DOHH2 (cell line): ENCODE measurements at regions not wholly inside any gene's neighbourhood (a gene's known extent, or its start where the extent isn't known, plus 50 kb on each side); places are given as distances from the start of the nearest gene placed in this dataset.

Experiments
- H3F3A ChIP-seq: fragments of 200-600 bp; sonication (generic), shearing (Covaris generic); 2 replicates; pipeline ENCODE4 v1.6.0; 2016; ENCODE audit warnings: antibody characterized with exemption, mild to moderate bottlenecking; ENCODE audit not compliant: control insufficient read depth, insufficient read depth
- H3K27ac ChIP-seq: fragments of 200-600 bp; sonication (generic); 2 replicates; pipeline ENCODE4 v1.5.1; 2014; ENCODE audit warnings: low read depth, mild to moderate bottlenecking, low read length, moderate library complexity
- H3K27me3 ChIP-seq: fragments of 200-600 bp; sonication (generic); 2 replicates; pipeline ENCODE4 v1.6.1; 2014; ENCODE audit warnings: mild to moderate bottlenecking, low read length, mixed read lengths; ENCODE audit not compliant: control insufficient read depth
- H3K36me3 ChIP-seq: fragments of 200-600 bp; sonication (generic); 2 replicates; pipeline ENCODE4 v1.6.1; 2014; ENCODE audit warnings: mild to moderate bottlenecking, low read length, moderate library complexity, mixed read lengths; ENCODE audit not compliant: control insufficient read depth
- H3K4me1 ChIP-seq: fragments of 200-600 bp; sonication (generic); 2 replicates; pipeline ENCODE4 v1.6.1; 2014; ENCODE audit warnings: mild to moderate bottlenecking, low read length, mixed read lengths; ENCODE audit not compliant: control insufficient read depth
- H3K4me2 ChIP-seq: fragments of 200-600 bp; sonication (generic); 2 replicates; pipeline ENCODE4 v1.6.0; 2014; ENCODE audit warnings: mild to moderate bottlenecking, low read length, moderate library complexity
- H3K4me3 ChIP-seq: fragments of 200-600 bp; sonication (generic); 2 replicates; pipeline ENCODE4 v1.5.1; 2014; ENCODE audit warnings: mild to moderate bottlenecking, low read length, mixed read lengths
- H3K79me2 ChIP-seq: fragments of 200-600 bp; sonication (generic); 2 replicates; pipeline ENCODE4 v1.6.1; 2014; ENCODE audit warnings: mild to moderate bottlenecking, low read length, mixed read lengths; ENCODE audit not compliant: control insufficient read depth
- H3K9me2 ChIP-seq: fragments of 200-600 bp; sonication (generic); replicated peaks from 2 replicates; pipeline ENCODE4 v1.6.1; 2014; ENCODE audit warnings: mild to moderate bottlenecking, low read length, mixed read lengths; ENCODE audit not compliant: control insufficient read depth
- H3K9me3 ChIP-seq: fragments of 200-600 bp; sonication (generic); 2 replicates; pipeline ENCODE4 v1.6.1; 2014; ENCODE audit warnings: antibody characterized with exemption, low read length, mixed read lengths; ENCODE audit not compliant: control insufficient read depth, insufficient read depth
- H4K20me1 ChIP-seq: fragments of 200-600 bp; sonication (generic); 2 replicates; pipeline ENCODE4 v1.6.0; 2014; ENCODE audit warnings: low read depth, mild to moderate bottlenecking, antibody characterized with exemption, low read length, moderate library complexity; ENCODE audit not compliant: control insufficient read depth, insufficient read depth
- EZH2phosphoT487 ChIP-seq: fragments of 200-600 bp; sonication (generic); IDR thresholded peaks from 2 replicates; pipeline ENCODE4 v1.6.1; 2017; ENCODE audit warnings: borderline replicate concordance, mild to moderate bottlenecking, antibody characterized with exemption, low read length, moderate library complexity, mixed read lengths
- TF ChIP-seq, protein P1 (sequence below): fragments of 200-600 bp; sonication (generic); IDR thresholded peaks from one replicate; pipeline ENCODE4 v1.5.1; 2014; ENCODE audit warnings: antibody characterized with exemption, mild to moderate bottlenecking, low read depth, low read length; ENCODE audit not compliant: poor library complexity, severe bottlenecking

DNA sequence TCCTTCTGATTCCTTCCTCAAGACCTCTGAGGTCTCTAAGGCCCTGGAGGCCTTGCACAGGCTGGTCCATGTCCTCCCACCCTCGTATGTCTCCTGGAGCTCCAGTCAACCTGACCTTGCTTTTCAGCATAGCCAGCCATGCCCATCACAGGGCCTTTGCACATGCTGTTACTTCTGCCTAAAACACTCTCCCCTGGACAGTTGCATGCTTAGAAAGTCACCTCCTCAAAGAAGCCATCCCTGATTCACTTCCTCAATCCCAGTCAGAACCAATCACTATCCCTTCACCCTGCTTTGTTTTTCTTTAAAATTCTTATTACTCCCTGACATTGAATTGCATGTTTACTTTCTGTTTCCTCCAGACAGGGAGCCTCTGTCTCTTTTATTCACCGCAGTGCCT, 322.1 kb upstream of the CCL2 start:
- Histone ChIP-seq H3K27me3 (no peaks in the 10 kb centered on the region), H4K20me1 (no peaks in the 10 kb centered on the region), H3K9me3 (no peaks in the 10 kb centered on the region), H3K36me3 (no peaks in the 10 kb centered on the region), H3K27ac (no peak overlapping the region), H3F3A (no peaks in the 10 kb centered on the region), H3K4me3 (no peak overlapping the region), H3K4me2 (no peak overlapping the region), H3K9me2 (no peaks in the 10 kb centered on the region), H3K79me2 (no peaks in the 10 kb centered on the region), H3K4me1 (no peaks in the 10 kb centered on the region)
- TF ChIP-seq, protein P1, sequence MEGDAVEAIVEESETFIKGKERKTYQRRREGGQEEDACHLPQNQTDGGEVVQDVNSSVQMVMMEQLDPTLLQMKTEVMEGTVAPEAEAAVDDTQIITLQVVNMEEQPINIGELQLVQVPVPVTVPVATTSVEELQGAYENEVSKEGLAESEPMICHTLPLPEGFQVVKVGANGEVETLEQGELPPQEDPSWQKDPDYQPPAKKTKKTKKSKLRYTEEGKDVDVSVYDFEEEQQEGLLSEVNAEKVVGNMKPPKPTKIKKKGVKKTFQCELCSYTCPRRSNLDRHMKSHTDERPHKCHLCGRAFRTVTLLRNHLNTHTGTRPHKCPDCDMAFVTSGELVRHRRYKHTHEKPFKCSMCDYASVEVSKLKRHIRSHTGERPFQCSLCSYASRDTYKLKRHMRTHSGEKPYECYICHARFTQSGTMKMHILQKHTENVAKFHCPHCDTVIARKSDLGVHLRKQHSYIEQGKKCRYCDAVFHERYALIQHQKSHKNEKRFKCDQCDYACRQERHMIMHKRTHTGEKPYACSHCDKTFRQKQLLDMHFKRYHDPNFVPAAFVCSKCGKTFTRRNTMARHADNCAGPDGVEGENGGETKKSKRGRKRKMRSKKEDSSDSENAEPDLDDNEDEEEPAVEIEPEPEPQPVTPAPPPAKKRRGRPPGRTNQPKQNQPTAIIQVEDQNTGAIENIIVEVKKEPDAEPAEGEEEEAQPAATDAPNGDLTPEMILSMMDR: no peak
- no peak for TF ChIP-seq EZH2phosphoT487

DNA sequence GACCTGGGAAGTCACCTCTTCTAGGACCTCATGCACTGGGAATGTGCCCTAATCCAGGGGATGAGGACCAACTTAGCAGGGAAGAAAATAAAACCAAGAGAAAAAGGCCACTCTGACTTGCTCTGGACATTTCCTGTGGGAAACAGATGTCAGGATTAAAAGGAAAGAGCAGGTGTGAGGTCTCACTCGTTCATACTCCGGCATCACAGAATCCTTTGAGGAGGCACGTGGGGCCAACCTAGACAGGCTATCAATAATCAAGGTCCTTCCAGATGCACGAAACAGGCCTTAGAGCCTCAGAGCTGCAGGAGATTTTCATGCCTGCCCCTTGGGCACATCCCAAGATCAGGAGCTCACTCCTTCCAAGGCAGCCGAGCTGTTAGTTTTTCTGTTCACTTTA, 321.5 kb upstream of the CCL2 start:
- Histone ChIP-seq H3K27ac (no peak overlapping the region), H3K4me1 (no peaks in the 10 kb centered on the region), H3K4me2 (no peak overlapping the region), H3K27me3 (no peaks in the 10 kb centered on the region), H3K9me2 (no peaks in the 10 kb centered on the region), H3K4me3 (no peak overlapping the region), H3F3A (no peaks in the 10 kb centered on the region), H3K36me3 (no peaks in the 10 kb centered on the region), H3K9me3 (no peaks in the 10 kb centered on the region), H4K20me1 (no peaks in the 10 kb centered on the region), H3K79me2 (no peaks in the 10 kb centered on the region)
- TF ChIP-seq, protein P1: no peak
- no peak for TF ChIP-seq EZH2phosphoT487

DNA sequence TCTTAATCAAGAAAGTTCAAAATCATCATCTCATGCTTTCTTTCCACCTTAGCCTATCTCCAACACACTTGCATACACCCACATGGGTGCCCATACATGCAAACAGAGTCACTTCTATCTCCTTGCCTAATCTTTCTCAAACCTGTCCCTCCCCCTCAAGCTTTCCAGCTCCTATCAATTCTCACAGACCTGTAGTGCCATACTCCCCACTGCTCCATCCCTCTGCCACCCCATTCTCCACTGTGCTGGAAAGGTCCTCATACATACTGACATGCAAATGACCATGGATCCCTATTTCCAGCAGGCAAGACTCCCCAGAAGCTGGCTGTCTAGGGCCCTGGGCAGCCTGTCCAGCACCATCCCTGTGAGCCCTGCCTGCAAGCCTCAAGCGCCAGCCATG, 320.4 kb upstream of the CCL2 start:
- TF ChIP-seq, protein P1: no peak
- no peak for TF ChIP-seq EZH2phosphoT487
- H3K9me3 ChIP-seq: no peaks in the 10 kb centered on the region
- H3K4me3 ChIP-seq: no peak overlapping the region
- no peaks in the 10 kb centered on the region for H4K20me1 ChIP-seq
- no peaks in the 10 kb centered on the region for H3K27me3 ChIP-seq
- H3K27ac ChIP-seq: no peak overlapping the region
- no peaks in the 10 kb centered on the region for H3K9me2 ChIP-seq
- no peaks in the 10 kb centered on the region for H3K4me1 ChIP-seq
- no peaks in the 10 kb centered on the region for H3F3A ChIP-seq
- no peak overlapping the region for H3K4me2 ChIP-seq
- H3K79me2 ChIP-seq: no peaks in the 10 kb centered on the region
- H3K36me3 ChIP-seq: no peaks in the 10 kb centered on the region

DNA sequence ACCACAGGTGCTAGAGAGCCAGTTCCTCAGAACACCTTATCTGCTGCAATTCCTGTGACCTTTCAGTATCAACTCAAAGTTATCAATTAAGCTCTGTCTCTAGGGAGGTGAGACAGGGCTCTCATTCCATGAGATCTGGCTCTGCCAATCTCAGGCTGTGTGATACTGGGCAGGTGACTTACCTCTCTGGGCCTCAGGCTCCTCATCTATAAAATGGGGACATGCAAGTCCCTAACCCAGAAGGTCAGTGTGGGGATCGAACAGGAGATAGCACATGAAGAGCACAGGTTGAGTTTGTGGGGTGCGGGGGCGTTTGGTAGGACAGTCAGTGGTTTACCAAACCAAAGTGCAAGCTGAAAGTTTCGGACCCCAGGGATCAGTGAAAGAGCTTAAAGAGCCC, 319.3 kb upstream of the CCL2 start:
- Histone ChIP-seq H3K4me1 (no peaks in the 10 kb centered on the region), H3K4me3 (no peak overlapping the region), H4K20me1 (no peaks in the 10 kb centered on the region), H3K27me3 (no peaks in the 10 kb centered on the region), H3K4me2 (no peak overlapping the region), H3K36me3 (no peaks in the 10 kb centered on the region), H3F3A (no peaks in the 10 kb centered on the region), H3K9me2 (no peaks in the 10 kb centered on the region), H3K79me2 (no peaks in the 10 kb centered on the region), H3K27ac (no peak overlapping the region), H3K9me3 (no peaks in the 10 kb centered on the region)
- TF ChIP-seq, protein P1: no peak
- no peak for TF ChIP-seq EZH2phosphoT487
